DMS53 (cell line): ENCODE measurements at regions not wholly inside any gene's neighbourhood (a gene's known extent, or its start where the extent isn't known, plus 50 kb on each side); places are given as distances from the start of the nearest gene placed in this dataset.
A peak's percentile ranks its signal among the peaks of the same experiment; 100 is the strongest.

Source experiments
- DNase-seq: peaks from one replicate; lab custom pipeline; 2025; lab: John Stamatoyannopoulos, UW

DNA sequence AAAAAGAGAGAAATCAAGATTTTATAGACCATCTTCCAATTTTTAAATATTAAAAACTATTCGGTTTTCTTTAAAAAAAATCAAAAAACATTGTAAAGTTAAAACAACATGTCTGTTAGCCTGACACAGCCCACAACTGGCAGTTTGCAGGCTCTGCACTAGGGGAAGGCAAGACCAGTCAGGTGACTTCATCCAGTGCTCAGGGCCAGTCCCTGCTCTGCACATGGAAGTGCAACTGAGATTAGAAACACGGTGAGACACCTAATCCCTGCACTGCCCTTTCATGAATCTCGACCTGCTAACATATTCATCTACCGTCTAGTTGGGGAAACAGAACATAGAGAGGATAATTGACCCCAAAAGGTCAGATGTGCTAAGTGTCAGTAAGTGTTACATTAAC lies 135.2 kb downstream of the BARD1 start:
- no peak for DNase-seq

DNA sequence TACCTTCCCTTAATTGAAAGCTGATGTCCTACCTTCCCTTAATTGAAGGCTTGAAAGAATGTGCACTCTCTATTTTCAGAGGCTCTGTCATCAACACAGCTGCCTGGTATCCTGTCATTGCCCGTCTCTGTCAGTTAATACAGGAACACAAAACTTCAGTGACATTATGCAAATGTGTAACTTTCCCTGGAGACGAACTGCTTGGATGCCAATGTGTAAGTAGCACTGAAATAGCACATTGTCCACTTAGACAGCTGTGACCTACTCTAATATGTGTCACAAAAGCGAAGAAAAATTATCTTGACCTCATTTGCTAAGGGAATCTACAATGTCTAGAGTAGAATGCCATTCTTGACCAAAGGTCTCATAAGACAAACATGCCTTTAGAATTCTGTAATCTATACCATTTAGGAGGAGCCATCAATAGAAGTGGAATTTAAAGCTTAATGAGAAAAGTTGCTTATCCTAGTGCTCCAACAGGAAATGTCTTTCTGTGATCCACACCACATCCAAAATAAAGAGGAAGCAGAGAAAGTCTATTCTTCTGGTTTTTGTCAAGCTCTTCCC lies 138.1 kb downstream of the BARD1 start:
- DNase-seq, result no peak

DNA sequence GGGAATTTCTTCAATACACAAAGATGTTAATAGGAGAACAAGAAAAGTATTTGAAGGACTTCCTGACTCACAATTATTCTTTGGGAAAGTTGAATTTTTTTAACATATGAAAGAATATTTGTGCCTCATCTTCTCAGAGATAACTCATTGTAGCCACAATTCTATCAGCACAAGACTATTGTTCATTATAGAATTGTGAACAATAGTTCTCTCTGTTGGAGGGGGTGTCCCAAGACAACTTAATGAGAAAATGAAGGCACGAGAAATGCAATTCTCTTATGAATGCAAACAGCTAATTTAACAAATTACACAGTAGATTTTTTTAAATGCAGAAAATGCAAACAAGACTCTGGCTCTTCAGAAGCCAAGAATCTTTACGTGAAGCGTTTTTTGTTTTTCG lies 157.0 kb downstream of the BARD1 start:
- DNase-seq, result no peak

DNA sequence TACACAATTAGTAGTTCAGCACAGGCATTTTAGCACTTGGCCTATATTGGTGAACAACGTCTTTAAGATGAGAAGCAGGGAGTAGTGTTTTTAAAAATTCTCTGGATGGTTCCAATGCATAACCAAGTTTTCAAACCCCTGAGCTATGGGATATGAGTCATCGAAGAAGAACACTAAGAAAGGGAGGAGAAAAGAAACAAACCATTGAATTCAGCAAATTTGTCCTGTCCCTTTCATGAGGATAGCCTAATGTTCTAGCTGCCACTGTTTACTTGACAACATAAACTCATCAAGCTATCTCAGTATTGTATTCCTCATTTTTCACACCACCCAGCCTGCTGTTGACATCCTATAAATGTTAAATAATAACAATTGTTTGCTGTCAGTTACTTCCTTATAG lies 158.0 kb downstream of the BARD1 start:
- no peak for DNase-seq

DNA sequence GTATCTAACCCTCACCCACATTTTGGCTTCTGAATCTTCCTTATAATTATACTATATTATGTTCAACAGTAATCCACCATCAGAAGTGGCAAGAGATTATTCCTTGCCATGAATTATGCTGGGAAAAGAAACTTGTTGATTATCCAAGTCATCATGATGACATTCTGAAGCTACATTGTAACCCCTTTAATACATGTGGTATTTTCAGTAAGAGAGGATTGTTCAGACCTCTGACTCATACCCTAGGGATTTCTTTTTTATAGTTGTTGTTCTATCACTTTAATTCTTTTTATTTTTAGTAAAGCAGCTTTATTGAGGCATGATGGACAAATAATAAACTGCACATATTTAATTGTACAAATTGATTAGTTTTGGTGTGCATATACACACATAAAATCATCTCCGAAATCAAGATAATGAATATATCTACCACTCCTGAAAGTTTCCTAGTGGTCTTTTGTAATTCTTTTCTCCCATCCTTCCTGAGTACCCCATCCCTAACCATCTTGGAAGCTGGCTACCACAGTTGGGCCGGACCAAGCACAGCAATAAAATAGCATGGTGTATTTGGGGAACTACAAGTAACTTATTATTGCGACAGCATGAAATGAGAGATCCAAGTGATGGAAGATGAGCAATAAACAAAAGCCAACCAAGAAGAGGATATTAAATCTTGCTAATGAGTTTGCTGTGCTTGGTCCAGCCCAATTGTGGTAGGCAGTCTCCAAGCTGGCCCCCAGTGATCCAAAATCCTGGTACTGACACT lies 159.9 kb downstream of the BARD1 start:
- no peak for DNase-seq

DNA sequence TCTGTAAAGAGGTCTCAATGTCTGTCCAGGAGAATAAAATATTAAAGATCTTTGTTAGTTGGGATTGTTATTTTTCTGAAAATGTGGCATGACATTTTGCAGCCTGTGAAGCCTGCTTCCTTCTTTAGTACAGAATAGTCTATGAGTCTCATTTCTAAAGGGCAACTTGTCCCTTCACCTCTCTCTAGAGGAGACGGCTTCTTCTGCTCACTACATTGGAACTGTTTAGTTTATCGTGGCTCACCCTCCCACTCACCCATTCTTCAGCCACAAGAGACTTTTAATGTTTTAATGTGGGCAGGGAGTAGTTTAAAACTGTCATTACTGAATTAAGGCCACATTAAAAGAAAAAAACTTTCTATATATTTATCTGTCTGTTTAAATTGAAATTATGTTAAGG lies 161.0 kb downstream of the BARD1 start:
- DNase-seq, result no peak

DNA sequence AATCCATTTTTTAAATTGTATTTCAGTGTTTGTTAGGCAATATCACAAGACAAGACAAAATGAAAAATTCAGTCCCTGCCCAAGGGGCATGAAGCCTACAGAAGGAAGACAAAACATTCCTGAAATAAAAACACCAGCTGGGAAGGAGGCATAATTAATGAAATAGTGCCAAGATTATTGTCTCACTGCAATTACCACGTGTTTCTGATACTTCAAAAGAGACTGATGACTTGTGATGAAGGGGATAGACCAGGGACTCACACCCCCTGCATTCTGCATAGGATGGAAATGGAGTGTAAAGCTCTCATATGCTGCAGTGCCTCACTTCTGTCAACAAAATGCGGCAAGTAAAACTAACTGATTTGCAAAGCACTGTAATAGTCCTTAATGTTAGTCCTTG lies 178.1 kb downstream of the BARD1 start:
- no peak for DNase-seq

DNA sequence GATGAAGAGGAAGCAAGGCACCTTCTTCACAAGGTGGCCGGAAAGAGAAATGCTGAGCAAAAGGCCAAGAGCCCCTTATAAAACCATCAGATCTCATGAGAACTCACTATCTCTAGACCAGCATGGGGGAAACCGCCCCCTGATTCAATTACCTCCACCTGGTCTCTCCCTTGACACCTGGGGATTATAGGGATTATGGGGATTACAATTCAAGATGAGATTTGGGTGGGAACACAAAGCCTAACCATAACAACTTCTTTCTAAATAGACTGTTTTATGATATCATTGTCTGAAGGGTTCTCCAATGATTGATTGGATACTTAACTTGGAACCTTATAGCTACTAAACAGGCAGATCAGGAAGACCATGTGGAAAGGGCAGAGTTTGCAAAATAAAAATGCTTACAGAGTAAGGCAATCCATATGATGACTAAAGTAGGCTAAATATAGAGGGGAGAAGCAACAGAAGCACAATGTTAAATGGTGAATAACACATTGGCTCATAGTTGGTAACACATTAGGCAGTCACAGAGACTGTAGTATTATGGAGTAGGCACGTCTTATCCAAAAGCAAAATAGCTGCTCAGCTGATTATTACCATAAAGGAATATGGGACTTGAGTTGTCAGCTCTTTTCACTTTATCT lies 179.0 kb downstream of the BARD1 start:
- peak; percentile 9 for DNase-seq

DNA sequence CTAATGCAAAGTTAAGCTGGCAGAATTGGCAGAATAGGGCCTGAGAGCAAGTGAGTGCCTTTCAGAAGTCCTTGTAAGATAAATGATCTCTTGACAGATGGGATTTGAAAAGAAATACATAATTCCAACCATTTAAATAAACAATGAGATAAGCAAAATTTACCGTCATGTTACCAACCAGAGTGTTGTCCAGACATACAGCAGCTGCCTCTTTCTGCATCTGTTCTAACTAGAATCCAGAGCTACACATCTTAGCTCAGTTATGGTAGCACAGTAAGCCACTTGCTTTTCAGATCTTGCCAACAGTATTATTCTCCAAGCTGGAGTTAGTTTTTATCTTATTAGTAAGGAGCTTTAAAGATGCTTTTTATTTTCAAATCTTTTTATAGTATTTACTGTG lies 179.6 kb downstream of the BARD1 start:
- DNase-seq, result no peak
